SH-SY5Y (cell line): ENCODE measurements at regions not wholly inside any gene's neighbourhood (a gene's known extent, or its start where the extent isn't known, plus 50 kb on each side); places are given as distances from the start of the nearest gene placed in this dataset.

Source experiments
- GATA2 ChIP-seq: IDR thresholded peaks from 2 replicates; pipeline ENCODE4 v1.6.1; 2011; ENCODE audit warnings: mild to moderate bottlenecking, low read depth, low read length
- GATA3 ChIP-seq: IDR thresholded peaks from 2 replicates; pipeline ENCODE4 v1.6.1; 2011; ENCODE audit warnings: low read depth, mild to moderate bottlenecking, low read length, moderate library complexity

- TF ChIP-seq GATA2, result no peak
- no peak for TF ChIP-seq GATA3
Measured at GRCh38 chr2:221677688-221678087, 105.6 kb upstream of the EPHA4 start.
